GM23338 (cell line): ENCODE measurements at regions not wholly inside any gene's neighbourhood (a gene's known extent, or its start where the extent isn't known, plus 50 kb on each side); places are given as distances from the start of the nearest gene placed in this dataset.

ENCODE experiments used
- ATAC-seq: fragments of 200-7000 bp; cut with Tn5 transposase; 3 replicates; pipeline ENCODE4 v1.9.1; 2020
- DNase-seq: peaks from one replicate; pipeline ENCODE4 v3.0.0-alpha.2; 2015; ENCODE audit warnings: low spot score
- H2AFZ ChIP-seq: fragments of 200-600 bp; sonication (generic); 2 replicates; pipeline ENCODE4 v1.8.0; 2016; ENCODE audit warnings: antibody characterized with exemption, mild to moderate bottlenecking, moderate library complexity
- H3F3A ChIP-seq: fragments of 200-600 bp; sonication (generic); replicated peaks from 2 replicates; pipeline ENCODE4 v1.8.0; 2017; ENCODE audit warnings: antibody characterized with exemption, mixed run types, low read depth
- H3K27ac ChIP-seq: fragments of 200-600 bp; sonication (generic); 2 replicates; pipeline ENCODE4 v1.6.1; 2016; ENCODE audit warnings: low read depth
- H3K27me3 ChIP-seq: fragments of 200-600 bp; sonication (generic); 2 replicates; pipeline ENCODE4 v1.8.0; 2016; ENCODE audit warnings: mild to moderate bottlenecking, mixed run types, moderate library complexity; ENCODE audit not compliant: insufficient read depth
- H3K36me3 ChIP-seq: fragments of 200-600 bp; sonication (generic); 2 replicates; pipeline ENCODE4 v1.8.0; 2016; ENCODE audit warnings: mild to moderate bottlenecking; ENCODE audit not compliant: insufficient read depth
- H3K4me1 ChIP-seq: fragments of 200-600 bp; sonication (generic); 2 replicates; pipeline ENCODE4 v1.8.0; 2016; ENCODE audit warnings: mild to moderate bottlenecking, moderate library complexity; ENCODE audit not compliant: insufficient read depth
- H3K4me2 ChIP-seq: fragments of 200-600 bp; sonication (generic); 2 replicates; pipeline ENCODE4 v1.7.1; 2017; ENCODE audit warnings: mixed run types
- H3K4me3 ChIP-seq: fragments of 200-600 bp; sonication (generic); 2 replicates; pipeline ENCODE4 v1.6.1; 2016; ENCODE audit warnings: mixed run types
- H3K79me2 ChIP-seq: fragments of 200-600 bp; sonication (generic); replicated peaks from 2 replicates; pipeline ENCODE4 v1.8.0; 2017; ENCODE audit warnings: mild to moderate bottlenecking; ENCODE audit not compliant: insufficient read depth
- H3K9me2 ChIP-seq: fragments of 200-600 bp; sonication (generic); 2 replicates; pipeline ENCODE4 v1.8.0; 2017; ENCODE audit not compliant: insufficient read depth
- H4K20me1 ChIP-seq: fragments of 200-600 bp; sonication (generic); replicated peaks from 2 replicates; pipeline ENCODE4 v1.8.0; 2017; ENCODE audit warnings: mild to moderate bottlenecking; ENCODE audit not compliant: insufficient read depth
- H3K27ac Mint-ChIP-seq: 2 replicates; pipeline ENCODE4 v1.8.0; 2020; ENCODE audit warnings: inconsistent platforms, mild to moderate bottlenecking, moderate library complexity, mixed read lengths
- H3K27me3 Mint-ChIP-seq: 3 replicates; pipeline ENCODE4 v1.8.0; 2022; ENCODE audit warnings: low read depth, mild to moderate bottlenecking, moderate library complexity, mixed read lengths, inconsistent platforms; ENCODE audit not compliant: insufficient read depth, poor library complexity
- H3K36me3 Mint-ChIP-seq: 3 replicates; pipeline ENCODE4 v1.8.0; 2021; ENCODE audit warnings: low read depth, mild to moderate bottlenecking, inconsistent platforms, moderate library complexity, mixed read lengths
- H3K4me1 Mint-ChIP-seq: 3 replicates; pipeline ENCODE4 v1.8.0; 2020; ENCODE audit warnings: mild to moderate bottlenecking, inconsistent platforms, mixed read lengths
- H3K4me3 Mint-ChIP-seq: 3 replicates; pipeline ENCODE4 v1.8.0; 2021; ENCODE audit warnings: moderate library complexity, mild to moderate bottlenecking, inconsistent platforms, mixed read lengths
- H3K9me3 Mint-ChIP-seq: 3 replicates; pipeline ENCODE4 v1.8.0; 2020; ENCODE audit warnings: moderate library complexity, mild to moderate bottlenecking, inconsistent platforms, mixed read lengths
- CREB1 ChIP-seq: fragments of 250-450 bp; sonication (Bioruptor Pico); IDR thresholded peaks from 2 replicates; pipeline ENCODE4 v1.5.0; 2020; ENCODE audit warnings: low read depth, mild to moderate bottlenecking, moderate library complexity
- CTCF ChIP-seq, 2 experiments: fragments of 200-600 bp in 1 of 2; sonication (generic) in 1 of 2; conservative IDR thresholded peaks; 2 replicates each; pipeline versions ENCODE4 v1.5.1 to v1.6.1; 2016 to 2017; ENCODE audit warnings: antibody characterized with exemption in 2 of 2, low read depth in 2 of 2, mild to moderate bottlenecking in 2 of 2, moderate library complexity in 1 of 2
- EZH2 ChIP-seq: fragments of 200-600 bp; sonication (generic); IDR thresholded peaks from one replicate; pipeline ENCODE4 v1.8.0; 2017; ENCODE audit warnings: antibody characterized with exemption, mild to moderate bottlenecking, low read depth; ENCODE audit not compliant: unreplicated experiment
- EZH2phosphoT487 ChIP-seq: fragments of 200-600 bp; sonication (generic); IDR thresholded peaks from one replicate; pipeline ENCODE4 v1.8.1; 2018; ENCODE audit warnings: antibody characterized with exemption; ENCODE audit not compliant: unreplicated experiment
- JUNB ChIP-seq: IDR thresholded peaks from one replicate; pipeline ENCODE4 v1.6.1; 2016; ENCODE audit warnings: antibody characterized with exemption; ENCODE audit not compliant: unreplicated experiment
- POLR2AphosphoS5 ChIP-seq: IDR thresholded peaks from 2 replicates; pipeline ENCODE4 v1.6.1; 2016; ENCODE audit warnings: antibody characterized with exemption, low read depth
- REST ChIP-seq: IDR thresholded peaks from one replicate; pipeline ENCODE4 v1.6.1; 2018; ENCODE audit warnings: antibody characterized with exemption; ENCODE audit not compliant: unreplicated experiment
- STAT1 ChIP-seq: IDR thresholded peaks from one replicate; pipeline ENCODE4 v1.6.1; 2016; ENCODE audit warnings: antibody characterized with exemption; ENCODE audit not compliant: unreplicated experiment
- ZNF114 ChIP-seq: fragments of 250-450 bp; sonication (Bioruptor Pico); IDR thresholded peaks from 2 replicates; pipeline ENCODE4 v1.5.0; 2020; ENCODE audit warnings: mild to moderate bottlenecking, moderate library complexity
- ZNF331 ChIP-seq: fragments of 250-450 bp; sonication (Bioruptor Pico); IDR thresholded peaks from 2 replicates; pipeline ENCODE4 v1.5.0; 2020; ENCODE audit warnings: low read depth, mild to moderate bottlenecking, moderate library complexity

- H3K4me2 ChIP-seq = no peak overlapping the region
- no peak overlapping the region for H2AFZ ChIP-seq
- Mint-ChIP-seq H3K4me1 (peaks cover 1% of the 10 kb centered on the region), H3K9me3 (peaks cover 13% of the 10 kb centered on the region), H3K4me3 (no peak overlapping the region), H3K36me3 (peaks cover 13% of the 10 kb centered on the region), H3K27ac (no peak overlapping the region), H3K27me3 (peaks cover 5% of the 10 kb centered on the region)
- H3K4me3 ChIP-seq = no peak overlapping the region
- H3K4me1 ChIP-seq = peaks cover 3% of the 10 kb centered on the region; the same call in 1 of the 2 replicates
- H3K9me2 ChIP-seq = peaks cover 29% of the 10 kb centered on the region
- TF ChIP-seq CREB1 (CRISPR knock-in tag) (no peak), ZNF114 (CRISPR knock-in tag) (no peak), CTCF (conservative IDR thresholded peaks at IDR 0.05; ENCODE audit: low read depth in 2 of 2) (no peak), REST (no peak), EZH2phosphoT487 (no peak), ZNF331 (CRISPR knock-in tag) (no peak), POLR2AphosphoS5 (no peak), STAT1 (no peak)
- no peaks in the 10 kb centered on the region for H4K20me1 ChIP-seq
- no peaks in the 10 kb centered on the region for H3K79me2 ChIP-seq
- 0 out of 2 replicates have a peak, but pooled peaks cover 4% of the 10 kb centered on the region for H3K36me3 ChIP-seq
- no peak overlapping the region for H3K27ac ChIP-seq
- H3K27me3 ChIP-seq = no peaks in the 10 kb centered on the region
- H3F3A ChIP-seq = no peaks in the 10 kb centered on the region
- DNase-seq (no peak), ATAC-seq (no peak)
These were observed 81.1 kb upstream of the TSHZ3 start for GRCh38 chr19:31430381-31430780.

- H3K27me3 Mint-ChIP-seq = peaks cover 7% of the 10 kb centered on the region
- H3K4me3 ChIP-seq = no peak overlapping the region
- TF ChIP-seq ZNF114 (CRISPR knock-in tag) = no peak
- TF ChIP-seq STAT1 = no peak
- TF ChIP-seq EZH2phosphoT487 = no peak
- TF ChIP-seq JUNB = no peak
- no peak for TF ChIP-seq CTCF (conservative IDR thresholded peaks at IDR 0.05; ENCODE audit: low read depth in 2 of 2)
- TF ChIP-seq EZH2 = no peak
These were observed 83.1 kb upstream of the TSHZ3 start for GRCh38 chr19:31432201-31432810.

More at GRCh38 chr19:31432201-31432810, 83.1 kb upstream of the TSHZ3 start:
- Histone ChIP-seq H4K20me1 (no peaks in the 10 kb centered on the region), H3K27me3 (no peaks in the 10 kb centered on the region), H3K4me1 (no peaks in the 10 kb centered on the region), H3K36me3 (0 out of 2 replicates have a peak, but pooled peaks cover 4% of the 10 kb centered on the region), H3K9me2 (peaks cover 26% of the 10 kb centered on the region), H3F3A (no peaks in the 10 kb centered on the region), H2AFZ (no peak overlapping the region), H3K4me2 (no peak overlapping the region), H3K27ac (no peak overlapping the region), H3K79me2 (no peaks in the 10 kb centered on the region)
- ATAC-seq = no peak
- Mint-ChIP-seq H3K9me3 (peaks cover 25% of the 10 kb centered on the region), H3K4me1 (no peaks in the 10 kb centered on the region), H3K4me3 (no peak overlapping the region), H3K27ac (no peak overlapping the region), H3K36me3 (peaks cover 19% of the 10 kb centered on the region)
- DNase-seq = no peak
